B cell (primary cell): ENCODE measurements at regions not wholly inside any gene's neighbourhood (a gene's known extent, or its start where the extent isn't known, plus 50 kb on each side); places are given as distances from the start of the nearest gene placed in this dataset.

Source experiments
- ATAC-seq: fragments of 200-7000 bp; cut with Tn5 transposase; one replicate; pipeline ENCODE4 v1.10.0; 2021; ENCODE audit warnings: low read depth, mild to moderate bottlenecking, moderate number of reproducible peaks, moderate library complexity
- CTCF ChIA-PET: fragments of 350-600 bp; sonication (Branson Sonifier 250); formaldehyde crosslinking; loops from one replicate; lab custom pipeline; 2021; ENCODE audit warnings: antibody characterized with exemption, inconsistent platforms; lab: Charles Lee
- POLR2A ChIA-PET: fragments of 350-600 bp; sonication (Branson Sonifier 250); formaldehyde crosslinking; loops from one replicate; lab custom pipeline; 2021; ENCODE audit warnings: antibody characterized with exemption; lab: Charles Lee
- DNase-seq: peaks from one replicate; pipeline ENCODE4 v3.0.0; 2013
- H2AFZ ChIP-seq: 2 replicates; pipeline ENCODE4 v1.6.1; 2012; ENCODE audit warnings: mild to moderate bottlenecking, low read depth, low read length; ENCODE audit not compliant: insufficient read depth, poor library complexity, severe bottlenecking
- H3K27ac ChIP-seq, 2 donors: 1 replicate in 1 of 2; 2 replicates in 1 of 2; pipeline ENCODE4 v1.5.1; 2012 to 2013; ENCODE audit warnings: low read length in 2 of 2, mild to moderate bottlenecking in 2 of 2, moderate library complexity in 1 of 2
- H3K27me3 ChIP-seq, 4 experiments: fragments of 200-600 bp in 1 of 4; sonication (generic) in 1 of 4; replicated peaks in 1 of 4; 1 replicate in 2 of 4; 2 replicates in 2 of 4; pipeline versions ENCODE4 v1.6.1 to v1.7.0; 2013 to 2016; ENCODE audit warnings: low read length in 3 of 4, mild to moderate bottlenecking in 2 of 4, mixed read lengths in 1 of 4, moderate library complexity in 1 of 4; ENCODE audit not compliant: insufficient read depth in 4 of 4, control insufficient read depth in 3 of 4; ENCODE audit errors: control extremely low read depth in 1 of 4
- H3K36me3 ChIP-seq, 2 experiments: replicated peaks in 1 of 2; 1 replicate in 1 of 2; 2 replicates in 1 of 2; pipeline versions ENCODE4 v1.6.1 to v1.7.1; 2013; ENCODE audit warnings: low read length in 1 of 2; ENCODE audit not compliant: insufficient read depth in 2 of 2, control insufficient read depth in 1 of 2; ENCODE audit errors: control extremely low read depth in 1 of 2, extremely low read depth in 1 of 2
- H3K4me1 ChIP-seq, 2 donors: fragments of 200-600 bp in 1 of 2; sonication (generic) in 1 of 2; 1 replicate in 1 of 2; 2 replicates in 1 of 2; pipeline versions ENCODE4 v1.5.1 to v1.6.1; 2013 to 2017; ENCODE audit warnings: low read length in 2 of 2; ENCODE audit not compliant: control insufficient read depth in 2 of 2, insufficient read depth in 2 of 2
- H3K4me2 ChIP-seq: replicated peaks from 2 replicates; pipeline ENCODE3; 2012; ENCODE audit warnings: mild to moderate bottlenecking, low read depth, low read length; ENCODE audit not compliant: poor library complexity, severe bottlenecking
- H3K4me3 ChIP-seq, 5 experiments: fragments of 200-600 bp in 1 of 5; sonication (generic) in 1 of 5; 1 replicate in 3 of 5; 2 replicates in 2 of 5; pipeline versions ENCODE4 v1.5.1 to v1.7.0; 2011 to 2016; ENCODE audit warnings: low read length in 4 of 5, mild to moderate bottlenecking in 4 of 5, low read depth in 2 of 5, control low read depth in 1 of 5, moderate library complexity in 1 of 5; ENCODE audit not compliant: insufficient read depth in 1 of 5; ENCODE audit errors: control extremely low read depth in 1 of 5, extremely low read depth in 1 of 5
- H3K79me2 ChIP-seq: fragments of 200-600 bp; sonication (generic); one replicate; pipeline ENCODE4 v1.6.0; 2016; ENCODE audit warnings: low read length; ENCODE audit not compliant: control insufficient read depth, insufficient read depth
- H3K9ac ChIP-seq: fragments of 200-600 bp; sonication (generic); 2 replicates; pipeline ENCODE4 v1.6.1; 2017; ENCODE audit warnings: mild to moderate bottlenecking, low read length, moderate library complexity
- H3K9me3 ChIP-seq, 3 donors: one replicate each; pipeline versions ENCODE4 v1.6.1 to v1.7.1; 2013; ENCODE audit warnings: low read length in 2 of 3; ENCODE audit not compliant: control insufficient read depth in 2 of 3, insufficient read depth in 1 of 3; ENCODE audit errors: control extremely low read depth in 1 of 3
- H4K20me1 ChIP-seq: 2 replicates; pipeline ENCODE4 v1.6.0; 2012; ENCODE audit warnings: mild to moderate bottlenecking, low read length; ENCODE audit not compliant: insufficient read depth, control insufficient read depth, poor library complexity, severe bottlenecking
- H3K27ac Mint-ChIP-seq: one replicate; pipeline ENCODE4 v1.8.0; 2021; ENCODE audit warnings: mixed read lengths
- H3K27me3 Mint-ChIP-seq: one replicate; pipeline ENCODE4 v1.8.0; 2021; ENCODE audit warnings: mixed read lengths
- H3K4me1 Mint-ChIP-seq: one replicate; pipeline ENCODE4 v1.8.0; 2021; ENCODE audit warnings: mixed read lengths
- H3K4me3 Mint-ChIP-seq: one replicate; pipeline ENCODE4 v1.8.0; 2021; ENCODE audit warnings: mixed read lengths
- H3K9me3 Mint-ChIP-seq: one replicate; pipeline ENCODE4 v1.8.0; 2022; ENCODE audit warnings: mixed read lengths; ENCODE audit not compliant: insufficient read depth
- CTCF ChIP-seq: fragments of 200-600 bp; IDR thresholded peaks from one replicate; pipeline ENCODE4 v1.8.0; 2022; ENCODE audit warnings: antibody characterized with exemption, mild to moderate bottlenecking
- EZH2 ChIP-seq: IDR thresholded peaks from 2 replicates; pipeline ENCODE4 v1.6.1; 2012; ENCODE audit warnings: borderline replicate concordance, low read depth, mild to moderate bottlenecking, moderate library complexity, low read length; ENCODE audit not compliant: insufficient read depth, poor library complexity, severe bottlenecking
- WGBS: methylation state at CpG from one replicate; pipeline ENCODE4 v1.1.5; 2013; ENCODE audit warnings: missing lambda C conversion rate; ENCODE audit not compliant: insufficient coverage; 5-methylcytosine and 5-hydroxymethylcytosine counted together
- intact Hi-C: fragments of 100-400 bp; cut with micrococcal nuclease; formaldehyde crosslinking; loops from one replicate; pipeline ENCODE4 v1.10.0; 2022

- Histone ChIP-seq H3K4me1 (no peaks in the 10 kb centered on the region), H3K36me3 (no peaks in the 10 kb centered on the region), H3K4me2 (no peak overlapping the region), H4K20me1 (no peaks in the 10 kb centered on the region), H3K27ac (no peak overlapping the region), H3K9ac (no peak overlapping the region), H3K79me2 (no peaks in the 10 kb centered on the region), H3K27me3 (peaks cover 0 to 8% (median under 1%) of the 10 kb centered on the region in 4 experiments), H3K9me3 (peaks cover 0 to 2% (median 0%) of the 10 kb centered on the region in 3 donors), H3K4me3 (no peak overlapping the region), H2AFZ (no peak overlapping the region)
- Mint-ChIP-seq H3K27ac (no peak overlapping the region), H3K4me3 (no peak overlapping the region), H3K9me3 (peaks cover 2% of the 10 kb centered on the region), H3K4me1 (peaks cover 1% of the 10 kb centered on the region), H3K27me3 (peaks cover 23% of the 10 kb centered on the region)
- WGBS, result no CpG with 5 or more reads among the region's 2 CpGs
- ChIA-PET POLR2A (no interaction called here), CTCF (interaction anchor here (1.0 kb wide), 1 partner anchor 96 kb away, joined by 3 read pairs; the partner anchor contains the start of gene CD2AP)
- no peak for TF ChIP-seq CTCF
- no peak for TF ChIP-seq EZH2
- ATAC-seq (no peak), DNase-seq (no peak)
- intact Hi-C loops, result no loop called here
These were observed 71.3 kb upstream of the TNFRSF21 start for GRCh38 chr6:47381036-47381435.

GRCh38 chr6:47383360-47383759, 73.7 kb upstream of the TNFRSF21 start:
- ChIA-PET CTCF (no interaction called here), POLR2A (no interaction called here)
- no peak overlapping the region for H3K27ac Mint-ChIP-seq
- H3K79me2 ChIP-seq, result no peaks in the 10 kb centered on the region
- peaks cover 0 to 8% (median under 1%) of the 10 kb centered on the region in 4 experiments for H3K27me3 ChIP-seq
- H2AFZ ChIP-seq, result no peak overlapping the region
- H3K9ac ChIP-seq, result no peak overlapping the region
- no peak overlapping the region for H3K4me2 ChIP-seq
- no peaks in the 10 kb centered on the region for H3K4me1 Mint-ChIP-seq
- intact Hi-C loops, result no loop called here
- H3K4me1 ChIP-seq, result no peaks in the 10 kb centered on the region
- TF ChIP-seq CTCF (no peak), EZH2 (no peak)
- peaks cover 5% of the 10 kb centered on the region for H3K9me3 Mint-ChIP-seq
- no peaks in the 10 kb centered on the region for H4K20me1 ChIP-seq
- ATAC-seq (no peak), DNase-seq (no peak)
- H3K27ac ChIP-seq, result no peak overlapping the region
- H3K27me3 Mint-ChIP-seq, result peaks cover 23% of the 10 kb centered on the region
- no CpG with 5 or more reads among the region's 1 CpG for WGBS
- H3K4me3 Mint-ChIP-seq, result no peak overlapping the region
- no peak overlapping the region for H3K4me3 ChIP-seq
- no peaks in the 10 kb centered on the region for H3K36me3 ChIP-seq
- H3K9me3 ChIP-seq, result peaks cover 0 to 2% (median 0%) of the 10 kb centered on the region in 3 donors
